Tibial nerve (tissue), 4 donors: ENCODE measurements at regions not wholly inside any gene's neighbourhood (a gene's known extent, or its start where the extent isn't known, plus 50 kb on each side); places are given as distances from the start of the nearest gene placed in this dataset.

ENCODE experiments used
- CTCF ChIP-seq, 5 experiments: fragments of 200-600 bp in 3 of 5; fragments of 450-650 bp in 2 of 5; sonication (generic) in 3 of 5; IDR thresholded peaks; one replicate each; pipeline ENCODE4 v1.5.1; 2016 to 2019; ENCODE audit warnings: antibody characterized with exemption in 5 of 5, mild to moderate bottlenecking in 3 of 5, moderate library complexity in 2 of 5
- EP300 ChIP-seq, 2 donors: sonication (generic); formaldehyde crosslinking; IDR thresholded peaks; one replicate each; pipeline ENCODE4 v1.6.1; 2017; ENCODE audit warnings: antibody characterized with exemption in 2 of 2, mild to moderate bottlenecking in 1 of 2

DNA sequence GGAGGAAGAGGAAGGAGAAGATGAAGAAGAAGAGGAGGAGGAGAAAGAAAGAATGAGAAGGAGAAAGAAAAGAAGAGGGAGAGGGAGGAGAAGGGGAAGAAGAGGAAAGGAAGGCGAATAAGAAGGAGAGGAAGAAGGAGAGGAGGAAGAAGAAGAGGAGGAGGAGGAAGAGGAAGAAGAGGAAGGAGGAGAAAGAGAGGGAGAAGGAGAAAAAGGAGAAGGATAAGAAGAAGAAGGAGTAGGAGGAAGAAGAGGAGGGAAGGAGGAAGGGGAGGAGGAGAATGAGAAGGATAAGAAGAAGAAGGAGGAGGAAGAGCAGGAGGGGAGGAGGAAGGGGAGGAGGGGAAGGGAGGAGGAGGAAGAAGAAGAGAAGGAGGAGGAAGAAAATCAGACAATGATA lies 149.2 kb upstream of the LYZL2 start:
- TF ChIP-seq CTCF (IDR thresholded peaks at IDR 0.05) = no peak
- no peak for TF ChIP-seq EP300 (IDR thresholded peaks at IDR 0.05)
